ENCODE measurements at regions not wholly inside any gene's neighbourhood (a gene's known extent, or its start where the extent isn't known, plus 50 kb on each side); places are given as distances from the start of the nearest gene placed in this dataset.

- H3K27me3 ChIP-seq (replicated peaks; ENCODE audit: control insufficient read depth, insufficient read depth, low read length, poor library complexity, severe bottlenecking), result no peaks in the 10 kb centered on the region
- H3K9me3 ChIP-seq (ENCODE audit: control insufficient read depth, low read length), result no peaks in the 10 kb centered on the region
- no peak overlapping the region for H3K27ac ChIP-seq (ENCODE audit: insufficient read depth, low read length, poor library complexity, severe bottlenecking)
- no peaks in the 10 kb centered on the region for H3K36me3 ChIP-seq (ENCODE audit: control insufficient read depth, insufficient read depth, low read length)
- H3K4me3 ChIP-seq (ENCODE audit: insufficient read depth, low read depth, low read length, poor library complexity, severe bottlenecking), result no peak overlapping the region
- H3K4me1 ChIP-seq (ENCODE audit: control insufficient read depth, insufficient read depth, low read length, poor library complexity, severe bottlenecking), result no peaks in the 10 kb centered on the region
- DNase-seq, result no peak
Measured at GRCh38 chr1:87851490-87851889, 522.8 kb downstream of the LMO4 start.

- Histone ChIP-seq H3K36me3 (ENCODE audit: control insufficient read depth, insufficient read depth, low read length) (no peaks in the 10 kb centered on the region), H3K27me3 (replicated peaks; ENCODE audit: control insufficient read depth, insufficient read depth, low read length, poor library complexity, severe bottlenecking) (no peaks in the 10 kb centered on the region)
- DNase-seq, result no peak
Measured at GRCh38 chr1:87852410-87853161, 523.9 kb downstream of the LMO4 start.

GRCh38 chr1:87853576-87854351, 525.1 kb downstream of the LMO4 start:
- Histone ChIP-seq H3K27ac (ENCODE audit: insufficient read depth, low read length, poor library complexity, severe bottlenecking) (no peak overlapping the region), H3K36me3 (ENCODE audit: control insufficient read depth, insufficient read depth, low read length) (no peaks in the 10 kb centered on the region), H3K4me1 (ENCODE audit: control insufficient read depth, insufficient read depth, low read length, poor library complexity, severe bottlenecking) (no peaks in the 10 kb centered on the region), H3K4me3 (ENCODE audit: insufficient read depth, low read depth, low read length, poor library complexity, severe bottlenecking) (no peak overlapping the region), H3K9me3 (ENCODE audit: control insufficient read depth, low read length) (no peaks in the 10 kb centered on the region), H3K27me3 (replicated peaks; ENCODE audit: control insufficient read depth, insufficient read depth, low read length, poor library complexity, severe bottlenecking) (no peaks in the 10 kb centered on the region)
- DNase-seq, result no peak

More at GRCh38 chr1:87852410-87853161, 523.9 kb downstream of the LMO4 start:
- Histone ChIP-seq H3K4me3 (ENCODE audit: insufficient read depth, low read depth, low read length, poor library complexity, severe bottlenecking) (no peak overlapping the region), H3K4me1 (ENCODE audit: control insufficient read depth, insufficient read depth, low read length, poor library complexity, severe bottlenecking) (no peaks in the 10 kb centered on the region), H3K9me3 (ENCODE audit: control insufficient read depth, low read length) (no peaks in the 10 kb centered on the region), H3K27ac (ENCODE audit: insufficient read depth, low read length, poor library complexity, severe bottlenecking) (no peak overlapping the region)

DNA sequence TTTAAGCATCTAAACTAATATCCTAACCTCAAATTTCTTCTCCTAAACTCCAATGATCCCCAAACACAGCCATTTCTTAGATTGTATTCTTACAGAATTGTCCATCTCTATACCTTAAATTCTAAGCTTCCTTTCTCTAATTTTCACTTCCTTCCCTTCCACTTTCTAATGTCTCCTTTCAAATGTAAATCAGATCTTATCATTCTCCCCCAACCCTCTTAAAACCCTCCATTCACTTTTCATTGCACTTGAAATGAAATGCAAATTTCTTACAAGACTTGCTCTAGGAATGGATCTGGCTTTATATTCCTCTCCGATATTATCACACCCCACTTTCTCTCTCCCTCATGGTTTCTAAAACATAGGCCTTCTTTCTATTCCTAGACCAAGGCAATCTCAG, 534.6 kb downstream of the LMO4 start:
- Histone ChIP-seq H3K27ac (ENCODE audit: insufficient read depth, low read length, poor library complexity, severe bottlenecking) (no peak overlapping the region), H3K4me1 (ENCODE audit: control insufficient read depth, insufficient read depth, low read length, poor library complexity, severe bottlenecking) (no peaks in the 10 kb centered on the region), H3K4me3 (ENCODE audit: insufficient read depth, low read depth, low read length, poor library complexity, severe bottlenecking) (no peak overlapping the region), H3K36me3 (ENCODE audit: control insufficient read depth, insufficient read depth, low read length) (no peaks in the 10 kb centered on the region), H3K27me3 (replicated peaks; ENCODE audit: control insufficient read depth, insufficient read depth, low read length, poor library complexity, severe bottlenecking) (no peaks in the 10 kb centered on the region), H3K9me3 (ENCODE audit: control insufficient read depth, low read length) (no peaks in the 10 kb centered on the region)
- DNase-seq, result no peak

GRCh38 chr1:87864676-87865075, 536.0 kb downstream of the LMO4 start:
- no peaks in the 10 kb centered on the region for H3K9me3 ChIP-seq (ENCODE audit: control insufficient read depth, low read length)
- no peak for DNase-seq
- H3K4me1 ChIP-seq (ENCODE audit: control insufficient read depth, insufficient read depth, low read length, poor library complexity, severe bottlenecking), result no peaks in the 10 kb centered on the region

GRCh38 chr1:87866416-87866815, 537.7 kb downstream of the LMO4 start:
- H3K27me3 ChIP-seq (replicated peaks; ENCODE audit: control insufficient read depth, insufficient read depth, low read length, poor library complexity, severe bottlenecking), result no peaks in the 10 kb centered on the region
- H3K36me3 ChIP-seq (ENCODE audit: control insufficient read depth, insufficient read depth, low read length), result no peaks in the 10 kb centered on the region
- no peaks in the 10 kb centered on the region for H3K4me1 ChIP-seq (ENCODE audit: control insufficient read depth, insufficient read depth, low read length, poor library complexity, severe bottlenecking)
- DNase-seq, result no peak
- no peak overlapping the region for H3K4me3 ChIP-seq (ENCODE audit: insufficient read depth, low read depth, low read length, poor library complexity, severe bottlenecking)
- H3K27ac ChIP-seq (ENCODE audit: insufficient read depth, low read length, poor library complexity, severe bottlenecking), result no peak overlapping the region
- H3K9me3 ChIP-seq (ENCODE audit: control insufficient read depth, low read length), result no peaks in the 10 kb centered on the region

More at GRCh38 chr1:87864676-87865075, 536.0 kb downstream of the LMO4 start:
- no peaks in the 10 kb centered on the region for H3K36me3 ChIP-seq (ENCODE audit: control insufficient read depth, insufficient read depth, low read length)
- no peak overlapping the region for H3K4me3 ChIP-seq (ENCODE audit: insufficient read depth, low read depth, low read length, poor library complexity, severe bottlenecking)
- H3K27me3 ChIP-seq (replicated peaks; ENCODE audit: control insufficient read depth, insufficient read depth, low read length, poor library complexity, severe bottlenecking), result no peaks in the 10 kb centered on the region
- H3K27ac ChIP-seq (ENCODE audit: insufficient read depth, low read length, poor library complexity, severe bottlenecking), result no peak overlapping the region

- Histone ChIP-seq H3K4me3 (ENCODE audit: insufficient read depth, low read depth, low read length, poor library complexity, severe bottlenecking) (no peak overlapping the region), H3K27ac (ENCODE audit: insufficient read depth, low read length, poor library complexity, severe bottlenecking) (no peak overlapping the region), H3K4me1 (ENCODE audit: control insufficient read depth, insufficient read depth, low read length, poor library complexity, severe bottlenecking) (no peaks in the 10 kb centered on the region), H3K27me3 (replicated peaks; ENCODE audit: control insufficient read depth, insufficient read depth, low read length, poor library complexity, severe bottlenecking) (no peaks in the 10 kb centered on the region), H3K9me3 (ENCODE audit: control insufficient read depth, low read length) (no peaks in the 10 kb centered on the region), H3K36me3 (ENCODE audit: control insufficient read depth, insufficient read depth, low read length) (no peaks in the 10 kb centered on the region)
- no peak for DNase-seq
Measured at GRCh38 chr1:87867626-87868025, 538.9 kb downstream of the LMO4 start.

GRCh38 chr1:87869567-87869966, 540.9 kb downstream of the LMO4 start:
- Histone ChIP-seq H3K27me3 (replicated peaks; ENCODE audit: control insufficient read depth, insufficient read depth, low read length, poor library complexity, severe bottlenecking) (no peaks in the 10 kb centered on the region), H3K4me1 (ENCODE audit: control insufficient read depth, insufficient read depth, low read length, poor library complexity, severe bottlenecking) (no peaks in the 10 kb centered on the region), H3K27ac (ENCODE audit: insufficient read depth, low read length, poor library complexity, severe bottlenecking) (no peak overlapping the region), H3K36me3 (ENCODE audit: control insufficient read depth, insufficient read depth, low read length) (no peaks in the 10 kb centered on the region), H3K4me3 (ENCODE audit: insufficient read depth, low read depth, low read length, poor library complexity, severe bottlenecking) (no peak overlapping the region), H3K9me3 (ENCODE audit: control insufficient read depth, low read length) (no peaks in the 10 kb centered on the region)
- no peak for DNase-seq

- no peak for DNase-seq
- no peaks in the 10 kb centered on the region for H3K9me3 ChIP-seq (ENCODE audit: control insufficient read depth, low read length)
- no peaks in the 10 kb centered on the region for H3K27me3 ChIP-seq (replicated peaks; ENCODE audit: control insufficient read depth, insufficient read depth, low read length, poor library complexity, severe bottlenecking)
- H3K4me3 ChIP-seq (ENCODE audit: insufficient read depth, low read depth, low read length, poor library complexity, severe bottlenecking), result no peak overlapping the region
- H3K36me3 ChIP-seq (ENCODE audit: control insufficient read depth, insufficient read depth, low read length), result no peaks in the 10 kb centered on the region
- no peak overlapping the region for H3K27ac ChIP-seq (ENCODE audit: insufficient read depth, low read length, poor library complexity, severe bottlenecking)
- H3K4me1 ChIP-seq (ENCODE audit: control insufficient read depth, insufficient read depth, low read length, poor library complexity, severe bottlenecking), result no peaks in the 10 kb centered on the region
Measured at GRCh38 chr1:87872189-87872588, 543.5 kb downstream of the LMO4 start.

GRCh38 chr1:87872692-87873091, 544.0 kb downstream of the LMO4 start:
- Histone ChIP-seq H3K27ac (ENCODE audit: insufficient read depth, low read length, poor library complexity, severe bottlenecking) (no peak overlapping the region), H3K4me1 (ENCODE audit: control insufficient read depth, insufficient read depth, low read length, poor library complexity, severe bottlenecking) (no peaks in the 10 kb centered on the region)

More at GRCh38 chr1:87872692-87873091, 544.0 kb downstream of the LMO4 start:
- H3K27me3 ChIP-seq (replicated peaks; ENCODE audit: control insufficient read depth, insufficient read depth, low read length, poor library complexity, severe bottlenecking), result no peaks in the 10 kb centered on the region
- H3K9me3 ChIP-seq (ENCODE audit: control insufficient read depth, low read length), result no peaks in the 10 kb centered on the region
- no peaks in the 10 kb centered on the region for H3K36me3 ChIP-seq (ENCODE audit: control insufficient read depth, insufficient read depth, low read length)
- H3K4me3 ChIP-seq (ENCODE audit: insufficient read depth, low read depth, low read length, poor library complexity, severe bottlenecking), result no peak overlapping the region
- no peak for DNase-seq

Measured in effector memory CD4-positive, alpha-beta T cell (primary cell).